ENCODE measurements at regions not wholly inside any gene's neighbourhood (a gene's known extent, or its start where the extent isn't known, plus 50 kb on each side); places are given as distances from the start of the nearest gene placed in this dataset.

DNA sequence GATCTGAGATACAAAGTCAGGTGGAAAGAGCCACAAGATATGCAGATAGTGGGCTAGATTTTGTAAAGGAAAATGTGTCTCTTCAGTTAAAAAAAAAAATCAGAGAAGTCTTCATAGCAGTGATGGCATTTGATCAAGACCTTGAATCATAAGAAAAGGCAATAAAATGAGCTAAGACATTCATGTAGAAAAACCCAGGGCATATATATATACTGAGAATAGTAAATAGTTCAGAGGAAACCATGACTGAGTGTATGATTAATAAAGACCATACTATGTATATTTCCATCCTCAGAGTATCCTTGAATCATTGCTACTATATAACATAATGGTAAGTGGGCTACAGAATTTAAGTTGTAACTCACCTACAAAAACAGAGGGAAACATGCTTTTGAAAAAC lies 321.7 kb upstream of the NR5A2 start:
- H3K4me3 ChIP-seq (ENCODE audit: low read depth, low read length) = no peak overlapping the region
- in situ Hi-C loops (cut with HindIII; ENCODE audit: low sequenced_read_pairs) = no loop called here
- DNase-seq (ENCODE audit: low read depth) = no peak
- TF ChIP-seq, protein P1, sequence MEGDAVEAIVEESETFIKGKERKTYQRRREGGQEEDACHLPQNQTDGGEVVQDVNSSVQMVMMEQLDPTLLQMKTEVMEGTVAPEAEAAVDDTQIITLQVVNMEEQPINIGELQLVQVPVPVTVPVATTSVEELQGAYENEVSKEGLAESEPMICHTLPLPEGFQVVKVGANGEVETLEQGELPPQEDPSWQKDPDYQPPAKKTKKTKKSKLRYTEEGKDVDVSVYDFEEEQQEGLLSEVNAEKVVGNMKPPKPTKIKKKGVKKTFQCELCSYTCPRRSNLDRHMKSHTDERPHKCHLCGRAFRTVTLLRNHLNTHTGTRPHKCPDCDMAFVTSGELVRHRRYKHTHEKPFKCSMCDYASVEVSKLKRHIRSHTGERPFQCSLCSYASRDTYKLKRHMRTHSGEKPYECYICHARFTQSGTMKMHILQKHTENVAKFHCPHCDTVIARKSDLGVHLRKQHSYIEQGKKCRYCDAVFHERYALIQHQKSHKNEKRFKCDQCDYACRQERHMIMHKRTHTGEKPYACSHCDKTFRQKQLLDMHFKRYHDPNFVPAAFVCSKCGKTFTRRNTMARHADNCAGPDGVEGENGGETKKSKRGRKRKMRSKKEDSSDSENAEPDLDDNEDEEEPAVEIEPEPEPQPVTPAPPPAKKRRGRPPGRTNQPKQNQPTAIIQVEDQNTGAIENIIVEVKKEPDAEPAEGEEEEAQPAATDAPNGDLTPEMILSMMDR (IDR thresholded peaks at IDR 0.05; ENCODE audit: low read depth, low read length, missing control alignments) = no peak

DNA sequence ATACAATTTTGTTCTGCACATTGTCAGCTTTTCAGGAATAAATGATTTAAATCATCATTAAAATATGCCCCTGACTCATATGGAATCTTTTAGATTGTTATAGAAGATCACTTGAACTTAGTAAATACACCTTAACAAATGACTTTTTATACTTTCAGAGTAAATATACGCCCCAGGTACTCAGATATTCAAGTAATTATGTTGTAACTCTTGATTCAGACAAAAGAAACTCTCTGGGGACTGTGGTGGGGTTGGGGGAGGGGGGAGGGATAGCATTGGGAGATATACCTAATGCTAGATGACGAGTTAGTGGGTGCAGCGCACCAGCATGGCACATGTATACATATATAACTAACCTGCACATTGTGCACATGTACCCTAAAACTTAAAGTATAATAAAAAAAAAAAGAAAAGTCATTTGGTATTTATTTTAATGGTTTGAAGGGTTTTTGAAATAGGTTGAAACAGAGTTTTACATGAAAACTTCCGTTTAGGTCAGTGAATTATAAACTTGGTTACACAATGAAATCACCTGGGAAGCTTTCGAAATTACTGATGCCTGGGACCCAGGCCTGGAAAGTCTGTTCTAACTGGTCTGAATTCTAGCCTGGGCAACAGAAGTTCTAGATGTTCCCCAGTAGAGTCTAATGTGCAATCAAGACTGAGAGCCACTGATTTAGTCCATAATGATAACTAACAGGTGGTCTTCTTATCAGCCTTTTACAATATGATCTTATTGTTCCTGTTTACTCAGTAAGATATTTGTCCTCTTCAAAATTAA lies 320.5 kb upstream of the NR5A2 start:
- in situ Hi-C loops (cut with HindIII; ENCODE audit: low sequenced_read_pairs) = no loop called here
- no peak overlapping the region for H3K4me3 ChIP-seq (ENCODE audit: low read depth, low read length)
- DNase-seq (ENCODE audit: low read depth) = no peak
- TF ChIP-seq, protein P1 (IDR thresholded peaks at IDR 0.05; ENCODE audit: low read depth, low read length, missing control alignments) = no peak

DNA sequence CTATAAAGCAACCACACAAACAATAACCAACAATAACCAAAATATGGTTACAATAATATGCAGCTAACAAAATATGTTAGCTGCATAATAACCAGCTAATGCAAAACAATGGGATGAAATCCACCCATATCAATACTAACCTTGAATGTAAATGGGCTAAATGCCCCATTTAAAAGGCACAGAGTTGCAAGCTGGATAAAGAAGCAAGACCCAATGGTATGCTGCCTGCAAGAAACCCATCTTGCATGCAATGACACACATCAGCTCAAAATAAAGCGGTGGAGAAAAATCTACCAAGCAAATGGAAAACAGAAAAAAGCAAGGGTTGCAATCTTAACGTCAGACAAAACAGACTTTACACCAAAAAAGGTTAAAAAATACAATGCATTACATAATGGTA lies 316.5 kb upstream of the NR5A2 start:
- no peak overlapping the region for H3K4me3 ChIP-seq (ENCODE audit: low read depth, low read length)
- TF ChIP-seq, protein P1 (IDR thresholded peaks at IDR 0.05; ENCODE audit: low read depth, low read length, missing control alignments) = no peak
- no peak for DNase-seq (ENCODE audit: low read depth)
- in situ Hi-C loops (cut with HindIII; ENCODE audit: low sequenced_read_pairs) = no loop called here

DNA sequence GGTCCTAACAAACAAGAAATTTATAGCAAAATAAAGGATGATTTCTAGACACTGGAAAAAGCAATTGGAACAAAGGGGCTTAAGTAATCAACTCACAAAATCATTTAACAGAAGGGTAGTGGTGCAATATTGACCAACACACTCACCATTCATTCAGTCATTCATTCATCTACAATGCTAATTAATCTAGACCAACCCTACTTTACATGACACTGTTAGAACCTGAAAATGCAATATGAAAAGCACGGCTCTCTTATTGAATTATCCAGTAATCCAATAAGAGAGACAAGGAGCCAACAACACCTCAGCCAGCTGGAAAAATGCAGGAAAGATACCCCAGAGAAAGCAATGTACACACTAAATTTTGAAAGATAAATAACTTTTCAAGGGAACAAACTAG lies 310.8 kb upstream of the NR5A2 start:
- TF ChIP-seq, protein P1 (IDR thresholded peaks at IDR 0.05; ENCODE audit: low read depth, low read length, missing control alignments) = no peak
- no peak overlapping the region for H3K4me3 ChIP-seq (ENCODE audit: low read depth, low read length)
- no peak for DNase-seq (ENCODE audit: low read depth)
- in situ Hi-C loops (cut with HindIII; ENCODE audit: low sequenced_read_pairs) = no loop called here

DNA sequence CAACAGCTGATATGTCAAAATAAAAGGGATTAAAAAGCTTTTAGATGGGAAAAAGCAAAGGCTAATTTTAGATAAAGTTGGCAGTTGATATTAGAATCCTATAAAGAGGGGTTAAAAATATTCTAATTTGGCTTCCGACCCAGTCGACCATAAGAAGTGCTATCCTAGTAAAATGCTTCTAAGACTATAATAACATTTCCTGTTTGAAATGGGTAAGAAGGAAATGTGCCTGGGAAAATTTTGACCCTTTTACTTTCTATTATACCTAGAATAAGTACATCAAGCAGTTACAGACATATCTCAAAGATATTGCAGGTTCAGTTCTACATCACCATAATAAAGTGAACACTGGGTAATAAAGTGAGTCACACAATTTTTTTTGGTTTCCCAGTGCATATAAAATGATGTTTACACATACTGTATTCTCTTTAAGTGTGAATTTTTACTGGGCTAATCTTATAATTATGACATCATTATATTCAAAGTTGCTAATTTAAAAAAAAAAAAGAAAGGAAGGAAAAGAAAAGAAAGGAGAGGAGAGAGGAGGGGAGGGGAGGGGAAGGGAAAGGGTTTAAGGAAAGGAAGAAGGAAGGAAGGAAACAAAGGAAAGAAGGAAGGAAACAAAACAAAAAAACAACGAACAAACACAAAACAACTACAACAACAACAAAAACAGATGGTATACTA lies 308.2 kb upstream of the NR5A2 start:
- DNase-seq (ENCODE audit: low read depth) = no peak
- TF ChIP-seq, protein P1 (IDR thresholded peaks at IDR 0.05; ENCODE audit: low read depth, low read length, missing control alignments) = no peak
- in situ Hi-C loops (cut with HindIII; ENCODE audit: low sequenced_read_pairs) = no loop called here
- H3K4me3 ChIP-seq (ENCODE audit: low read depth, low read length) = no peak overlapping the region

DNA sequence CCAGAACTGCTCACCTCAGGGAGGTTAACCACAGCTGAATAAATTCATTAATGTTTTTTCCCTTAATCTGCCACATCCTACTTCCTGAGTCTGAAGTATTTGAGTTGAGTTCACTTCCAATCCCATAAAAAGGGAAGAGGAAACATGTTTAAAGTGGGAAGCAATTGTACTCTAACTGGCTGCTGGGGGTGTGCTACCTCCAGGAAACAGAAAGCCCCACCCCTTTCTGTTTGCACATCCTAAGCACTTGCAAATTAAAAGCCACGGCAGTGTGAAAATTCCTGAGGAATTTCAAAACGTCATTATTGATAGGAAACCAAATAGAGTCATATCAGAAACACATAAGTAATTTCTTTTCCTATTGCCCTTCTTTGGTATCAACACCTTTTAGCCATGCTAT lies 307.0 kb upstream of the NR5A2 start:
- in situ Hi-C loops (cut with HindIII; ENCODE audit: low sequenced_read_pairs) = no loop called here
- no peak overlapping the region for H3K4me3 ChIP-seq (ENCODE audit: low read depth, low read length)
- no peak for DNase-seq (ENCODE audit: low read depth)
- TF ChIP-seq, protein P1 (IDR thresholded peaks at IDR 0.05; ENCODE audit: low read depth, low read length, missing control alignments) = no peak
